SK-N-SH treated with all-trans-retinoic acid at 6 μM for 48 hours (cell line): ENCODE measurements at regions not wholly inside any gene's neighbourhood (a gene's known extent, or its start where the extent isn't known, plus 50 kb on each side); places are given as distances from the start of the nearest gene placed in this dataset.

Source experiments
- BACH2 ChIP-seq: fragments of 250-450 bp; sonication (Bioruptor Pico); IDR thresholded peaks from 2 replicates; pipeline ENCODE4 v1.9.0; 2021; ENCODE audit warnings: mild to moderate bottlenecking, borderline replicate concordance
- CREB5 ChIP-seq: fragments of 250-450 bp; sonication (Bioruptor Pico); IDR thresholded peaks from 2 replicates; pipeline ENCODE4 v1.5.1; 2020; ENCODE audit warnings: low read depth, mild to moderate bottlenecking, moderate library complexity
- CSDC2 ChIP-seq: fragments of 250-450 bp; sonication (Bioruptor Pico); IDR thresholded peaks from 2 replicates; pipeline ENCODE4 v1.5.0; 2020; ENCODE audit warnings: mild to moderate bottlenecking, moderate library complexity
- ESRRG ChIP-seq: fragments of 250-450 bp; sonication (Bioruptor Pico); IDR thresholded peaks from 2 replicates; pipeline ENCODE4 v1.6.1; 2021; ENCODE audit warnings: mild to moderate bottlenecking
- GLIS3 ChIP-seq: fragments of 250-450 bp; sonication (Bioruptor Pico); IDR thresholded peaks from 2 replicates; pipeline ENCODE4 v1.5.0; 2020; ENCODE audit warnings: mild to moderate bottlenecking, moderate library complexity
- OSR1 ChIP-seq: fragments of 250-450 bp; sonication (Bioruptor Pico); IDR thresholded peaks from 2 replicates; pipeline ENCODE4 v1.8.0; 2022; ENCODE audit warnings: moderate library complexity, mild to moderate bottlenecking, inconsistent platforms
- PATZ1 ChIP-seq: fragments of 250-450 bp; sonication (Bioruptor Pico); IDR thresholded peaks from 2 replicates; pipeline ENCODE4 v1.8.0; 2020; ENCODE audit warnings: mild to moderate bottlenecking, moderate library complexity, borderline replicate concordance
- RARB ChIP-seq: fragments of 250-450 bp; sonication (Bioruptor Pico); IDR thresholded peaks from 2 replicates; pipeline ENCODE4 v1.8.0; 2021; ENCODE audit warnings: mild to moderate bottlenecking, moderate library complexity
- SNAI2 ChIP-seq: fragments of 250-450 bp; sonication (Bioruptor Pico); IDR thresholded peaks from 2 replicates; pipeline ENCODE4 v1.5.0; 2020; ENCODE audit warnings: mild to moderate bottlenecking, moderate library complexity
- TOX ChIP-seq: fragments of 250-450 bp; sonication (Bioruptor Pico); IDR thresholded peaks from 2 replicates; pipeline ENCODE4 v1.8.0; 2021; ENCODE audit warnings: mild to moderate bottlenecking, moderate library complexity, borderline replicate concordance
- ZC3H10 ChIP-seq: fragments of 250-450 bp; sonication (Bioruptor Pico); IDR thresholded peaks from 2 replicates; pipeline ENCODE4 v1.5.1; 2021; ENCODE audit warnings: mild to moderate bottlenecking, moderate library complexity
- ZFP30 ChIP-seq: fragments of 450-650 bp; formaldehyde crosslinking; IDR thresholded peaks from 2 replicates; pipeline ENCODE4 v1.5.0; 2022; ENCODE audit warnings: mild to moderate bottlenecking, moderate library complexity
- ZNF70 ChIP-seq: fragments of 450-650 bp; formaldehyde crosslinking; IDR thresholded peaks from 2 replicates; pipeline ENCODE4 v1.5.0; 2020; ENCODE audit warnings: mild to moderate bottlenecking, moderate library complexity
- ZNF8 ChIP-seq: fragments of 450-650 bp; formaldehyde crosslinking; IDR thresholded peaks from 2 replicates; pipeline ENCODE4 v1.5.0; 2020; ENCODE audit warnings: mild to moderate bottlenecking, moderate library complexity

- TF ChIP-seq ZFP30 (CRISPR knock-in tag) = no peak
- no peak for TF ChIP-seq BACH2 (CRISPR knock-in tag)
- TF ChIP-seq RARB (CRISPR knock-in tag) = no peak
- no peak for TF ChIP-seq OSR1
- no peak for TF ChIP-seq SNAI2 (CRISPR knock-in tag)
- TF ChIP-seq CSDC2 (CRISPR knock-in tag) = no peak
- TF ChIP-seq ZNF70 (CRISPR knock-in tag) = no peak
- TF ChIP-seq TOX = no peak
- TF ChIP-seq CREB5 = no peak
- no peak for TF ChIP-seq PATZ1
- TF ChIP-seq ESRRG (CRISPR knock-in tag) = no peak
- TF ChIP-seq ZNF8 = no peak
- TF ChIP-seq ZC3H10 (CRISPR knock-in tag) = no peak
- TF ChIP-seq GLIS3 (CRISPR knock-in tag) = no peak
Observed at GRCh38 chr2:236505041-236505440, 64.6 kb upstream of the ACKR3 start.
